ENCODE measurements at regions not wholly inside any gene's neighbourhood (a gene's known extent, or its start where the extent isn't known, plus 50 kb on each side); places are given as distances from the start of the nearest gene placed in this dataset.
A peak's percentile ranks its signal among the peaks of the same experiment; 100 is the strongest.

- TF ChIP-seq HINFP (tag; conservative IDR thresholded peaks at IDR 0.05; ENCODE audit: low read depth) (no peak), ZNF232 (CRISPR knock-in tag; IDR thresholded peaks at IDR 0.05) (no peak)
Observed at GRCh38 chr6:125554456-125554855, 195.0 kb upstream of the HEY2 start (continued).

GRCh38 chr6:125558241-125558843, 191.1 kb upstream of the HEY2 start:
- H3K9me1 ChIP-seq (ENCODE audit: control insufficient read depth, insufficient read depth, low read length) = no peaks in the 10 kb centered on the region
- no peak overlapping the region for H3K9ac ChIP-seq (ENCODE audit: insufficient read depth in 1 of 2, low read depth in 2 of 2, low read length in 2 of 2)
- DNase-seq (ENCODE audit: extremely low read depth in 1 of 4, low spot score in 3 of 4) (no peak), FAIRE-seq (no peak), ATAC-seq (peak; percentile 41)
- H3K9me3 ChIP-seq (replicated peaks; ENCODE audit: control insufficient read depth, insufficient read depth, low read depth, low read length) = no peaks in the 10 kb centered on the region
- H3K4me2 ChIP-seq (ENCODE audit: insufficient read depth, low read length) = no peak overlapping the region
- BruUV-seq (replicated peaks) = no TSS peak
- H2AFZ ChIP-seq (ENCODE audit: low read depth, low read length) = no peak overlapping the region
- H3K27ac ChIP-seq (ENCODE audit: extremely low read depth, low read depth, low read length) = no peak overlapping the region
- TF ChIP-seq DMBX1 (CRISPR knock-in tag; IDR thresholded peaks at IDR 0.05; ENCODE audit: borderline replicate concordance) (no peak), ZNF23 (CRISPR knock-in tag; IDR thresholded peaks at IDR 0.05) (no peak), BDP1 (IDR thresholded peaks at IDR 0.05; ENCODE audit: insufficient read depth, insufficient read length) (no peak), E2F5 (CRISPR knock-in tag; IDR thresholded peaks at IDR 0.05) (no peak), RNF219 (CRISPR knock-in tag; IDR thresholded peaks at IDR 0.05) (no peak), ZNF436 (CRISPR knock-in tag; IDR thresholded peaks at IDR 0.05) (no peak), ZNF41 (CRISPR knock-in tag; conservative IDR thresholded peaks at IDR 0.05) (no peak), TCF3 (CRISPR knock-in tag; IDR thresholded peaks at IDR 0.05) (no peak), COPS2 (conservative IDR thresholded peaks at IDR 0.05) (no peak)
- intact Hi-C loops (cut with micrococcal nuclease) (no loop called here), in situ Hi-C loops (cut with MboI) (no loop called here)
- CTCF ChIA-PET (ENCODE audit: low intra/inter-chr PET ratio) = no interaction called here
- POLR2A ChIA-PET = interaction anchor here (0.6 to 0.8 kb wide), 2 partner anchors 73 to 190 kb away, joined by 3 to 4 read pairs; no protein-coding TSS in a partner anchor
- H3K36me3 ChIP-seq (ENCODE audit: control insufficient read depth, insufficient read depth, low read length) = no peaks in the 10 kb centered on the region
- H3K79me2 ChIP-seq (ENCODE audit: control insufficient read depth, insufficient read depth, low read length) = no peaks in the 10 kb centered on the region
- no peak overlapping the region for H3K4me3 ChIP-seq
- no peaks in the 10 kb centered on the region for H4K20me1 ChIP-seq (replicated peaks; ENCODE audit: control insufficient read depth, insufficient read depth, low read length)
- WGBS (ENCODE audit: insufficient coverage, low coverage, missing lambda C conversion rate) = 1% methylated on average over 7 of the region's 7 CpGs
- no peaks in the 10 kb centered on the region for H3K4me1 ChIP-seq (replicated peaks in 1 of 2; ENCODE audit: control insufficient read depth in 2 of 2, insufficient read depth in 2 of 2, low read length in 2 of 2)
- peaks cover 0 to 8% of the 10 kb centered on the region in 2 experiments; a peak in 1 of 5 replicates for H3K27me3 ChIP-seq (ENCODE audit: control insufficient read depth in 2 of 2, insufficient read depth in 2 of 2, low read length in 2 of 2)
